Calu3 (cell line): ENCODE measurements at regions not wholly inside any gene's neighbourhood (a gene's known extent, or its start where the extent isn't known, plus 50 kb on each side); places are given as distances from the start of the nearest gene placed in this dataset.

ENCODE experiments used
- BruUV-seq: library from RNA; stranded (reverse); fragments of 400-500 nt; replicated peaks from 2 replicates; lab custom pipeline; 2021; lab: Mats Ljungman, UMichigan
- CTCF ChIA-PET: fragments of 300-600 bp; sonication (Branson Sonifier 250); formaldehyde crosslinking; loops from one replicate; lab custom pipeline; 2022; ENCODE audit warnings: antibody characterized with exemption; lab: Charles Lee
- DNase-seq: peaks from one replicate; pipeline ENCODE4 v3.0.0; 2022
- H3K27ac Mint-ChIP-seq: one replicate; pipeline ENCODE4 v1.8.0; 2022; ENCODE audit warnings: mixed read lengths; ENCODE audit not compliant: unreplicated experiment
- H3K27me3 Mint-ChIP-seq: one replicate; pipeline ENCODE4 v1.8.0; 2022; ENCODE audit warnings: mixed read lengths; ENCODE audit not compliant: unreplicated experiment
- H3K36me3 Mint-ChIP-seq: one replicate; pipeline ENCODE4 v1.8.0; 2022; ENCODE audit warnings: mild to moderate bottlenecking, moderate library complexity, mixed read lengths; ENCODE audit not compliant: insufficient read depth, unreplicated experiment
- H3K4me1 Mint-ChIP-seq: one replicate; pipeline ENCODE4 v1.8.0; 2022; ENCODE audit warnings: mild to moderate bottlenecking, low read depth, mixed read lengths; ENCODE audit not compliant: unreplicated experiment
- H3K4me3 Mint-ChIP-seq: one replicate; pipeline ENCODE4 v1.8.0; 2022; ENCODE audit warnings: mild to moderate bottlenecking, low read depth, moderate library complexity, mixed read lengths; ENCODE audit not compliant: unreplicated experiment
- H3K9me3 Mint-ChIP-seq: one replicate; pipeline ENCODE4 v1.8.0; 2022; ENCODE audit warnings: low read depth, mixed read lengths; ENCODE audit not compliant: unreplicated experiment
- CTCF ChIP-seq: fragments of 200-600 bp; IDR thresholded peaks from one replicate; pipeline ENCODE4 v1.8.0; 2022; ENCODE audit warnings: antibody characterized with exemption; ENCODE audit not compliant: unreplicated experiment
- intact Hi-C: fragments of 100-400 bp; cut with micrococcal nuclease; formaldehyde crosslinking; loops from one replicate; pipeline ENCODE4 v1.10.0; 2022; ENCODE audit not compliant: unreplicated experiment

- H3K9me3 Mint-ChIP-seq = no peaks in the 10 kb centered on the region
- H3K4me1 Mint-ChIP-seq = no peaks in the 10 kb centered on the region
- CTCF ChIA-PET = no interaction called here
- H3K4me3 Mint-ChIP-seq = no peak overlapping the region
- H3K27ac Mint-ChIP-seq = no peak overlapping the region
- intact Hi-C loops = no loop called here
- no peaks in the 10 kb centered on the region for H3K36me3 Mint-ChIP-seq
- TF ChIP-seq CTCF = no peak
- BruUV-seq = no TSS peak
- H3K27me3 Mint-ChIP-seq = no peaks in the 10 kb centered on the region
- DNase-seq = no peak
These were observed 419.8 kb downstream of the ANKRD7 start for GRCh38 chr7:118644346-118644745.

GRCh38 chr7:118648002-118648401 lies 423.5 kb downstream of the ANKRD7 start:
- Mint-ChIP-seq H3K9me3 (no peaks in the 10 kb centered on the region), H3K4me1 (no peaks in the 10 kb centered on the region), H3K27ac (no peak overlapping the region), H3K4me3 (no peak overlapping the region), H3K36me3 (no peaks in the 10 kb centered on the region), H3K27me3 (no peaks in the 10 kb centered on the region)
- CTCF ChIA-PET = no interaction called here
- intact Hi-C loops = no loop called here
- DNase-seq = no peak
- no TSS peak for BruUV-seq
- TF ChIP-seq CTCF = no peak

GRCh38 chr7:118657391-118658005 lies 433.0 kb downstream of the ANKRD7 start:
- Mint-ChIP-seq H3K27me3 (no peaks in the 10 kb centered on the region), H3K4me1 (no peaks in the 10 kb centered on the region), H3K4me3 (no peak overlapping the region), H3K27ac (no peak overlapping the region), H3K9me3 (no peaks in the 10 kb centered on the region), H3K36me3 (no peaks in the 10 kb centered on the region)
- DNase-seq = no peak
- CTCF ChIA-PET = no interaction called here
- BruUV-seq = no TSS peak
- intact Hi-C loops = no loop called here
- no peak for TF ChIP-seq CTCF

DNA sequence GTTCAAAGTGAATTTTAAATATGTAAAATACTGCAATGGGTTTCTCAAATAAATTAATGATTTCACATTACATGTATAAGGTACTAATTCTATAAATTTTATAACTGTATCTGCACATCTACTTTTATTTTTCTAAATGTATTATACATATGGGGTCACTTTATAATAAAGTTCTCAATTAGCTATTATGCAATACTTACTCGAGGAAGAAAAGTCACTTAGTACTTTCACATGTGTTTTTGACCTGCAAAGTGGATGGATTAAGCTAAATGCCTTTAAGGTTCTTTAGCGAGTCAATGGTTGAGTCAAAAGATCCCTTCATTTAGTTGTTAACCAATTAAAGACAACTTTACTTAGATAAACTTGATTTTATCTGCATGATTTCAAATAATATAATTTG lies 437.8 kb downstream of the ANKRD7 start:
- Mint-ChIP-seq H3K4me1 (no peaks in the 10 kb centered on the region), H3K27me3 (no peaks in the 10 kb centered on the region), H3K4me3 (no peak overlapping the region), H3K27ac (no peak overlapping the region), H3K36me3 (no peaks in the 10 kb centered on the region), H3K9me3 (no peaks in the 10 kb centered on the region)
- intact Hi-C loops = no loop called here
- no TSS peak for BruUV-seq
- TF ChIP-seq CTCF = no peak
- no peak for DNase-seq
- CTCF ChIA-PET = no interaction called here
